Thoracic aorta (tissue), 2 donors: ENCODE measurements at regions not wholly inside any gene's neighbourhood (a gene's known extent, or its start where the extent isn't known, plus 50 kb on each side); places are given as distances from the start of the nearest gene placed in this dataset.

Experiments used
- ATAC-seq: fragments of 150-250 bp; one replicate; pipeline ENCODE4 v1.8.0; 2017; ENCODE audit warnings: low read depth; ENCODE audit not compliant: insufficient number of reproducible peaks, low FRiP score
- DNase-seq: peaks from one replicate; pipeline ENCODE4 v3.0.0-alpha.2; 2020; ENCODE audit warnings: low spot score
- H3K27ac ChIP-seq, 2 donors: fragments of 200-600 bp; sonication (generic); 1 replicate in 1 of 2; 2 replicates in 1 of 2; pipeline ENCODE4 v1.5.1; 2016; ENCODE audit warnings: mild to moderate bottlenecking in 2 of 2, moderate library complexity in 2 of 2
- H3K27me3 ChIP-seq: fragments of 200-600 bp; sonication (generic); replicated peaks from 2 replicates; pipeline ENCODE4 v1.6.0; 2016; ENCODE audit warnings: mild to moderate bottlenecking; ENCODE audit not compliant: insufficient read depth
- H3K36me3 ChIP-seq: fragments of 200-600 bp; sonication (generic); one replicate; pipeline ENCODE4 v1.5.1; 2016
- H3K4me1 ChIP-seq, 2 donors: fragments of 200-600 bp; sonication (generic); 1 replicate in 1 of 2; 2 replicates in 1 of 2; pipeline versions ENCODE4 v1.5.1 to v1.6.0; 2016; ENCODE audit warnings: low read depth in 2 of 2, mild to moderate bottlenecking in 1 of 2; ENCODE audit not compliant: control insufficient read depth in 1 of 2
- H3K4me3 ChIP-seq: fragments of 200-600 bp; sonication (generic); 2 replicates; pipeline ENCODE4 v1.5.1; 2016; ENCODE audit warnings: mild to moderate bottlenecking
- H3K9me3 ChIP-seq: fragments of 200-600 bp; sonication (generic); 2 replicates; pipeline ENCODE4 v1.5.1; 2016
- TF ChIP-seq, protein P1 (sequence below): fragments of 200-600 bp; sonication (generic); IDR thresholded peaks from one replicate; pipeline ENCODE4 v1.5.1; 2019; ENCODE audit warnings: antibody characterized with exemption

DNA sequence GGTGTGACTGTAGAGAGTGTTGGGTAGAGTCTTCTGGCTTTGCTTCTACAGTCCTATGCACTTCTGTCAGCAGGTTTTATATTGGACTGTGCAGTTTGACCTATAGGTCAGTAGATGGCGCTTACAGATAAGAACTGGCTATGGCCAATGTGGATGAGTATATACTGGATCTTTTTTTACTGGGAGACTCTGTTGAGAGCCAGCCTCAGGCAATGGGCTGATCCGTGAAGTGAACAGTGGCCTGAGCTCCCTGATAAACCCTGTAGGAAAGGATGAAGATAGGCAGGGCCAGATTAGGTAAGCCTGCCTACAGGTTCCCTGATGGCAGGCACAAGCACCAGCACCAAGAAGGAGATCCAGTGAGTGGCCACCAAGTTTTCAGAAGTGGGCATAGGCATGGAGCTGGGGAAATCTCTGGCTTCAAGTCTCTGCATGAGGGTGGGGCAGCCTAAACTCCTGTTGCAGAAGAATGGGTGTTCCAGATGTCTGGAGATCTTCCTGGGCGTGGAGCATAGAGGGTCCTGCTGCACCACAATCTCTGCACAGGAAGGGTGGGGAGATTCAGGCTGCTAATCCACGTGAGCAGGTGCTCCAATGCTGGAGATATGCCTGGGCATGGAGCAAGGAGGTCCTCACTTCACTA, 326.0 kb upstream of the SGO1 start:
- peak; percentile 73 for ATAC-seq
- H3K4me1 ChIP-seq: no peaks in the 10 kb centered on the region
- H3K27ac ChIP-seq: no peak overlapping the region
- no peak for DNase-seq
- no peaks in the 10 kb centered on the region for H3K27me3 ChIP-seq
- no peak overlapping the region for H3K4me3 ChIP-seq
- TF ChIP-seq, protein P1, sequence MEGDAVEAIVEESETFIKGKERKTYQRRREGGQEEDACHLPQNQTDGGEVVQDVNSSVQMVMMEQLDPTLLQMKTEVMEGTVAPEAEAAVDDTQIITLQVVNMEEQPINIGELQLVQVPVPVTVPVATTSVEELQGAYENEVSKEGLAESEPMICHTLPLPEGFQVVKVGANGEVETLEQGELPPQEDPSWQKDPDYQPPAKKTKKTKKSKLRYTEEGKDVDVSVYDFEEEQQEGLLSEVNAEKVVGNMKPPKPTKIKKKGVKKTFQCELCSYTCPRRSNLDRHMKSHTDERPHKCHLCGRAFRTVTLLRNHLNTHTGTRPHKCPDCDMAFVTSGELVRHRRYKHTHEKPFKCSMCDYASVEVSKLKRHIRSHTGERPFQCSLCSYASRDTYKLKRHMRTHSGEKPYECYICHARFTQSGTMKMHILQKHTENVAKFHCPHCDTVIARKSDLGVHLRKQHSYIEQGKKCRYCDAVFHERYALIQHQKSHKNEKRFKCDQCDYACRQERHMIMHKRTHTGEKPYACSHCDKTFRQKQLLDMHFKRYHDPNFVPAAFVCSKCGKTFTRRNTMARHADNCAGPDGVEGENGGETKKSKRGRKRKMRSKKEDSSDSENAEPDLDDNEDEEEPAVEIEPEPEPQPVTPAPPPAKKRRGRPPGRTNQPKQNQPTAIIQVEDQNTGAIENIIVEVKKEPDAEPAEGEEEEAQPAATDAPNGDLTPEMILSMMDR: peak; percentile 58
- no peaks in the 10 kb centered on the region for H3K9me3 ChIP-seq
- no peaks in the 10 kb centered on the region for H3K36me3 ChIP-seq

DNA sequence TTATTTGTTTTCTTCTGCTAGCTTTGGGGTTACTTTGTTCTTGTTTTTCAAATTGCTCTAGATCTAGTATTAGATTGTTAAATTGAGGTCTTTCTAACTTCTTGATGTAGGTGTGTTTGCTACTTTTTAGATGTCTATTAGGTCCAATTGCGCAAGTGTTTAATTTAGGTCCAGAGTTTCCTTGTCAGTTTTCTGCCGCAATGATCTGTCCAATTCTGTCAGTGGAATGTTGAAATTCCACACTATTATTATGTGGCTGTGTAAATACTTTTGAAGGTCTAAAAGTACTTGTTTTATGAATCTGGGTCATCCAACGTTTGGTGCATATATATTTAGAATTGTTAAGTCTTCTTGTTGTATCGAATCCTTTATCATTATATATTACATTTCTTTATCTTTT, 324.4 kb upstream of the SGO1 start:
- Histone ChIP-seq H3K27me3 (no peaks in the 10 kb centered on the region), H3K9me3 (no peaks in the 10 kb centered on the region), H3K4me1 (no peaks in the 10 kb centered on the region), H3K4me3 (no peak overlapping the region), H3K27ac (no peak overlapping the region), H3K36me3 (no peaks in the 10 kb centered on the region)
- ATAC-seq (no peak), DNase-seq (no peak)
- TF ChIP-seq, protein P1: no peak

DNA sequence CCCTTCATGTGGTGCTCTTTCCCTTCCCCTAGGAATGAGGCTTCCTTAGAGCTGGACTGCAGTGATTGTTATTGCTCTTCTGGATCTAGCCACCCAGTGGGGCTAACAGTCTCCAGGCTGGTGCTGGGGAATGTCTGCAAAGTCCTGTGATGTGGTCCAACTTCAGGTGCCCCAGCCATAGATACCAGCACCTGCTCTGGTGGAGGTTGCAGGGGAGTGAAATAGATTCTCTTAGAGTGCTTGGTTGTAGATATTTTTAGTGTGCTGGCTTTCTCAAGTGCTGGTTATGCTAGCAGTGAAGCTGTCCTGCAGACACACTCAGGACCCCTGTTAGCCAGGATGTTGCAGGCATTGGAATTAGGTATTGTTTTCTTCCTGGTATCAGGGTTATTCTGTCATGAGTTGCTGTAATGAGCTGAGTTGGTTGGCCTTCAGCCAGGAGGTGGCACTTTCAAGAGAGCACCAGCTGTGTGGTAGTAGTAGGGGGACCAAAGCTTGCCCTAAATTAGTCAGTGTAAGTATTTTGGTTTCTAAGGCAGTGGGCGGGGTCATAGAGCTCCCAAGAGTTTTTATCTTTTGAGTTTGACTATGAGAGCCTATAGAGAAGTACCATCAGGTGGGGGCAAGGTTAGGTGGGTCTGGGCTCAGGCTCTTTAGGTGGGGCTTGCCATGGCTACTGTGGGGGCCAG, 317.5 kb upstream of the SGO1 start:
- Histone ChIP-seq H3K4me3 (no peak overlapping the region), H3K4me1 (no peaks in the 10 kb centered on the region), H3K27ac (no peak overlapping the region), H3K9me3 (no peaks in the 10 kb centered on the region), H3K27me3 (no peaks in the 10 kb centered on the region), H3K36me3 (no peaks in the 10 kb centered on the region)
- no peak for ATAC-seq
- TF ChIP-seq, protein P1: no peak
- DNase-seq: no peak

DNA sequence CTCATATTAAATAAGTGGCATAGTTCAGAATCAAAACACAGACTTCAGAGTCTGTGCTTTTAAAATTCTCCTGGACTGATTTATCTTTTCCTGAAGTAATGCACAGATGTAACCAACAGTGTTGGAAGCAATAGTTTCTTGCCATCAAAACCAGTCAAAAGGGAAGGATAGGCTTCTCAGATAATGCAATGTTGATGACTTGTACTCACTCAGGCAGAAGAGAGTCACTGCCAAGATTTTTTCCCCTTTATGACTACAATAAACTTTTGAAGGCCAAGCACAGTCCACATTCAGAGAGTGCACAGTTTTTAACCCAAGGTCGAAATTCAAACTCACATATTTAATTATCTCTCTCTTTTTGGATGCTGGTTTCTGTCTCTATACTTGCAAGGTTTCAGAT, 305.0 kb upstream of the SGO1 start:
- ATAC-seq: no peak
- no peak overlapping the region for H3K27ac ChIP-seq
- H3K4me1 ChIP-seq: no peaks in the 10 kb centered on the region
- H3K27me3 ChIP-seq: no peaks in the 10 kb centered on the region
- TF ChIP-seq, protein P1: no peak
- H3K36me3 ChIP-seq: no peaks in the 10 kb centered on the region
- H3K4me3 ChIP-seq: no peak overlapping the region
- no peaks in the 10 kb centered on the region for H3K9me3 ChIP-seq
- DNase-seq: no peak

DNA sequence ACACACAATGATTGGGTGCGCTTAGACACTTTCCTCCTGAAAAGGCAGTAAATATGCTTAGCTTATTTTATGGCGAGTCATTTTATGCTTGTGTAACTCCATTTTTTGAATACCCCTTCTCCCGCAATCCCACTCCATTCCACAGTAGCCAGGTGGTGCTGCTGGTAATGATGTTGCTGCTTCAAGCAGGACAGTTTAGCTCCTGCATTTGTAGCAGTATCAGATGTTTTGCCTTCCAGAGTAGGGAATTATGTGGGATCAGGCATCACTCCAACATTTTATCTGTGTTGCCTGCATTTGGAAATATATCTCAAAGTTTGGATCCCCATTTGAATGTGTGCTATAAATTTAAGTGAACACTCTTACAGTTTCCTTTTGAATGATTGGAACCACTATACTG, 302.1 kb upstream of the SGO1 start:
- H3K27me3 ChIP-seq: no peaks in the 10 kb centered on the region
- no peaks in the 10 kb centered on the region for H3K36me3 ChIP-seq
- peaks cover 5% of the 10 kb centered on the region for H3K9me3 ChIP-seq
- no peaks in the 10 kb centered on the region for H3K4me1 ChIP-seq
- DNase-seq: no peak
- TF ChIP-seq, protein P1: no peak
- H3K4me3 ChIP-seq: no peak overlapping the region
- no peak overlapping the region for H3K27ac ChIP-seq
- no peak for ATAC-seq
